ENCODE measurements at regions not wholly inside any gene's neighbourhood (a gene's known extent, or its start where the extent isn't known, plus 50 kb on each side); places are given as distances from the start of the nearest gene placed in this dataset.

GRCh38 chr5:112626715-112627114 lies 111.0 kb upstream of the APC start:
- no peak for DNase-seq (ENCODE audit: low spot score)

- DNase-seq (ENCODE audit: low spot score), result no peak
Measured at GRCh38 chr5:112628214-112628980, 109.3 kb upstream of the APC start.

- no peak for DNase-seq (ENCODE audit: low spot score)
Measured at GRCh38 chr5:112630246-112631009, 107.3 kb upstream of the APC start.

- no peak for DNase-seq (ENCODE audit: low spot score)
Measured at GRCh38 chr5:112634166-112634565, 103.5 kb upstream of the APC start.

- no peak for DNase-seq (ENCODE audit: low spot score)
Measured at GRCh38 chr5:112634796-112635195, 102.9 kb upstream of the APC start.

GRCh38 chr5:112635276-112635675 lies 102.4 kb upstream of the APC start:
- DNase-seq (ENCODE audit: low spot score), result no peak

GRCh38 chr5:112635771-112636731 lies 101.6 kb upstream of the APC start:
- DNase-seq (ENCODE audit: low spot score), result no peak

- no peak for DNase-seq (ENCODE audit: low spot score)
Measured at GRCh38 chr5:112636751-112637150, 100.9 kb upstream of the APC start.

- no peak for DNase-seq (ENCODE audit: low spot score)
Measured at GRCh38 chr5:112637343-112637742, 100.3 kb upstream of the APC start.

GRCh38 chr5:112640546-112640945 lies 97.1 kb upstream of the APC start:
- no peak for DNase-seq (ENCODE audit: low spot score)

- no peak for DNase-seq (ENCODE audit: low spot score)
Measured at GRCh38 chr5:112641515-112642110, 96.1 kb upstream of the APC start.

- DNase-seq (ENCODE audit: low spot score), result no peak
Measured at GRCh38 chr5:112642885-112643284, 94.8 kb upstream of the APC start.

GRCh38 chr5:112643339-112643971 lies 94.2 kb upstream of the APC start:
- DNase-seq (ENCODE audit: low spot score), result no peak

GRCh38 chr5:112646139-112646936 lies 91.3 kb upstream of the APC start:
- DNase-seq (ENCODE audit: low spot score), result no peak

- no peak for DNase-seq (ENCODE audit: low spot score)
Measured at GRCh38 chr5:112647428-112647827, 90.3 kb upstream of the APC start.

GRCh38 chr5:112648264-112648663 lies 89.4 kb upstream of the APC start:
- DNase-seq (ENCODE audit: low spot score), result no peak

- no peak for DNase-seq (ENCODE audit: low spot score)
Measured at GRCh38 chr5:112649882-112650281, 87.8 kb upstream of the APC start.

GRCh38 chr5:112653638-112654205 lies 84.0 kb upstream of the APC start:
- DNase-seq (ENCODE audit: low spot score), result no peak

GRCh38 chr5:112655513-112655912 lies 82.2 kb upstream of the APC start:
- no peak for DNase-seq (ENCODE audit: low spot score)

- DNase-seq (ENCODE audit: low spot score), result no peak
Measured at GRCh38 chr5:112656451-112656850, 81.2 kb upstream of the APC start.
